Activated T-cell treated with anti-CD3 and anti-CD28 coated beads, Interleukin-2, amount 50 U/mL, for 48 hours (primary cell): ENCODE measurements at regions not wholly inside any gene's neighbourhood (a gene's known extent, or its start where the extent isn't known, plus 50 kb on each side); places are given as distances from the start of the nearest gene placed in this dataset.
A peak's percentile ranks its signal among the peaks of the same experiment; 100 is the strongest.

ENCODE experiments used
- DNase-seq, 2 experiments: peaks; one replicate each; pipeline ENCODE4 v3.0.0-alpha.2; 2020

- DNase-seq, result no peak
These were observed 55.0 kb downstream of the SOX4 start for GRCh38 chr6:21648475-21649050.

DNA sequence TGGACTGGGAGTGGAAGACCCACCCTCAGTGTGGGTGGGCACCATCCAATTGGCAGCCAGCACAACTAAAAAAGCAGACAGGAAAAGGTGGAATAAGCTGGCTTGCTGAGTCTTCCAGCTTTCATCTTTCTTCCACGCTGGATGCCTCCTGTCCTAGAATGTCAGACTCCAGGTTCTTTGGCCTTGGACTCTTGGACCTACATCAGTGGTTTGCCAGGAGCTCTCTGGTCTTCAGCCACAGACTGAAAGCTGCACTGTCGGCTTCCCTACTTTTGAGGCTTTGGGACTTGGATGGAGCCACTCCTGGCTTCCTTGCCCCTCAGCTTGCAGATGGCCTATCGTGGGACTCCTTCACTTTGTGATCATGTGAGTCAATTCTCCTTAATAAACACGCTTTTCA is 59.8 kb downstream of the SOX4 start:
- no peak for DNase-seq

GRCh38 chr6:21653905-21654304 is 60.4 kb downstream of the SOX4 start:
- no peak for DNase-seq

- DNase-seq, result no peak
These were observed 60.8 kb downstream of the SOX4 start for GRCh38 chr6:21654361-21654760.

DNA sequence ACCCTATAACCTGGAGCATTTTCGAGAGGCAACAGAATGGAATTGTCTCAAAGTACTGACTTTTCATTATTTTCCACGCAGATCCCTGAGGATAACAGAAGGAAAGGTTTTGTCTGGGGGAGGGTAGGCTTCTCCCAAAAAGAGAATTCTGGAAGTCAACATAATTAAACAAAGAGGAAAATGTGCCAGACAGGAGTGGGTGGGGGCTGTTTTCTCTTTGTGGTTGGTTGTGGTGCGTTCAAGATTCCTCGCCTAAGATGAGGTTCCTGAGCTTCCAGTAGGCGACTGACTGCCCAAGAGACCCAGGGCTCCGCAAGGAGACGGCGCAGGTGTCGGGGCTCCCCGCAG is 70.4 kb downstream of the SOX4 start:
- no peak for DNase-seq

DNA sequence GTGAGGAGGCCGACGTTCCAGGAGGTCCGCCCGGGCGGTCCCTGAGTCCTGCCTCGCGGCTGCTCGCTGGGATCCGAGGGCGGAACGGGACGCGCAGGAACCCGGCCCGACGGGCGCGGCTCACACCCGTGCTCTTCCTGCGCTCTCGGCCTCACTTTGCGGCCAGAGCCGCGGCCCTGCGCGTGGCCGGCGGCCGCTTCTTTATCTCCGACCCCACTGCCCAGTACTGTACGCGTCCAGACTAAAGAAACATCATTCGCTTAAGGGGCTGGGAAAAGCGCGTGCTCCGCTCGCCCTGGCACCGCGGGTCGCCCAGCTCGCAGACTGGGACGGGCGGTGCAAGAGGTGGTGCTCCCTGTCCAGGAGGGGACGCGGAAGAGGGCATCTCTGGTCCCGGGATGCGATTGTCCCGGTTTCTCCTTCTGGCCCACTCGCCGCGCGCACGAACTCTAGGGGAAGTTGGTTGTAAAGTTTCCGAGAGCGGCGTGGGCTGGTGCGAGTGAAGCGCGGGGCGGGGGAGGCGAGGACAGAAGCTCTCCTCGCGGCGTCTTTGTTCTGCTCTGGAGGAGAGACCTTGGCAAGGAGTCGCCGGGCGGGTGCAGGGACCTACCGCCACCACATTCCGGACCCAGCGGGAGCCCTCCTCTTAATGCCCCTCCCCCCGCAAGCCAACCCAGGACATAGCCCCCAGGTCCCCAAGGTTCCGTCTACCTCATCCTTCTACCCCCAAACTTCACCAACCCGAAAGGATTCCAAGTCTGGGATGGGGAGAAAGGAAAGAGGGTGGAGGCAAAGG is 71.0 kb downstream of the SOX4 start:
- peak; percentile 25 to 35 for DNase-seq

GRCh38 chr6:21665110-21665391 is 71.5 kb downstream of the SOX4 start:
- DNase-seq, result no peak

- DNase-seq, result no peak
These were observed 72.0 kb downstream of the SOX4 start for GRCh38 chr6:21665392-21666200.

- DNase-seq, result peak; percentile 21 to 25
These were observed 72.7 kb downstream of the SOX4 start for GRCh38 chr6:21666201-21666691.

GRCh38 chr6:21666853-21667681 is 73.5 kb downstream of the SOX4 start:
- peak in 1 of 2 experiments; percentile 19 for DNase-seq

DNA sequence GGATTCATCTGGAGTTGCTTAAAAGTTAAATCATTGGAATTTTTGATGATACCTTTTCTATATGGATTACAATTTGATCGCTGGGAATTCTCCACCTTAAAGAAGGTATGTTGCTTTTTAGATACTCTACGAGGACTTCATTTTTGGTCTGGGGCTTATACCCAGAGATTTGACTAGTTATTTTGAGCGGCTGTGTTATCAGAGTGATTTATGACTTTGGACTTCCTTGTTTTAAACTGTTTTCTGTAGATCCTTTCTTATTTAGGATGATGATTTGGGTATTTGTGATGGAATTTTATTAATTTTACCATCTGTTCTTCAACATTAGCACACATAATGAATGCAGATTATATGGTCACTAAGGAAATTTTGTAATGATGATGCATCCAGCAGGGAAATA is 75.2 kb downstream of the SOX4 start:
- DNase-seq, result no peak

DNA sequence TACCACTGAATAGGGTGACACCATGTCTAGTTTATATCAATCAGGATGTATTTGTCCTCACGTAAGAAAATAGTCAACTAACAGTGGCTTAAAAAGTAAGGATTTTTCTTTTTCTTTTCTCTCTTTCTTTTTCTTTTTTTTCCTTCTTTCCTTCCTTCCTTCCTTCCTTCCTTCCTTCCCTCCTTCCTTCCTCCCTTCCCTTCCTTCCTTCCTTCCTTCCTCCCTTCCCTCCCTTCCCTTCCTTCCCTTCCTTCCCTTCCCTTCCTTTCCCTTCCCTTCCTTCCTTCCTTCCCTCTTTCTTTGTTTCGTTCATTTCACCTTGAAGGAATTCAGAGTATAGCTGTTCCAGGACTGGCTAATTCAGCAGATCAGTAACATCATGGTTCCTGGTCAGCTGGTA is 83.2 kb downstream of the SOX4 start:
- no peak for DNase-seq

DNA sequence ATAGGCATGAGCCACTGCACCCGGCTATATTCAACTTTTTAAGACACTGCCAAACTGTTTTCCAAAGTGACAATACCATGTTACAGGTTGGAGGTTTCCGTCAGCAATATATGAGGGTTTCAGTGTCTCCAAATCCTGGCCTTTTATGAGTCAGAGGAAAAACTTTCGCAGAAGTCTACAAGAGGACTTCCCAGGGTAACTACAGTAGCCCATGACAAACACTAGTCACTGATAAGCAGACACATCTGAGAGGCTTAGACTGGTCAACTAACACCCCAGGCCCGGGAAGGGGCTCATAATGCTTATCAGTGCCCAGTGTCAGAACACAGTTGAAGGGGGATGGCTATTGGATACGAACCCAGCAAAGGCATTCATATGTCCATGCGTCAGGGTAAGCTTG is 85.4 kb downstream of the SOX4 start:
- no peak for DNase-seq

- no peak for DNase-seq
These were observed 86.3 kb downstream of the SOX4 start for GRCh38 chr6:21679761-21680265.

- no peak for DNase-seq
These were observed 87.1 kb downstream of the SOX4 start for GRCh38 chr6:21680611-21681010.

GRCh38 chr6:21690489-21690888 is 96.9 kb downstream of the SOX4 start:
- no peak for DNase-seq

- DNase-seq, result no peak
These were observed 98.3 kb downstream of the SOX4 start for GRCh38 chr6:21691685-21692346.

GRCh38 chr6:21692721-21693120 is 99.2 kb downstream of the SOX4 start:
- DNase-seq, result no peak

DNA sequence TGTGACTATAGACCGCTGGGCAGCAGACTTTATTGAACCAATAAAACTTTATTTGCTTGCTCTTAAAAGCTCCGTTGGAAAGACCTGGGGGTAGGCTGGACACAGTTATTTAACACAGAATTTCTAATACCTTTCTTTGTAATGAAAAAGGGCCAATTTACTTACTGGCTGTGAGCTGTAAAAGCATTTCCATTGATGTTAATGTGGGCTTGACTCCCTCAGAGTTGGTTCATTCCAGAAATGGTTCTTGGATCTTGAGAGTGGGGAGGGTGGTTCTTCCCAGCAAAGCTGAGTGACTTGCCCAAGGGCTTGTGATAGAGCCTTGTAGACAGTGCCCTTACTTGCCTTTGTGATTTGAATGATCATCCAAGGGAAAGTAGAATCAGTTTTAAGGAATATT is 100.6 kb downstream of the SOX4 start:
- DNase-seq, result no peak

DNA sequence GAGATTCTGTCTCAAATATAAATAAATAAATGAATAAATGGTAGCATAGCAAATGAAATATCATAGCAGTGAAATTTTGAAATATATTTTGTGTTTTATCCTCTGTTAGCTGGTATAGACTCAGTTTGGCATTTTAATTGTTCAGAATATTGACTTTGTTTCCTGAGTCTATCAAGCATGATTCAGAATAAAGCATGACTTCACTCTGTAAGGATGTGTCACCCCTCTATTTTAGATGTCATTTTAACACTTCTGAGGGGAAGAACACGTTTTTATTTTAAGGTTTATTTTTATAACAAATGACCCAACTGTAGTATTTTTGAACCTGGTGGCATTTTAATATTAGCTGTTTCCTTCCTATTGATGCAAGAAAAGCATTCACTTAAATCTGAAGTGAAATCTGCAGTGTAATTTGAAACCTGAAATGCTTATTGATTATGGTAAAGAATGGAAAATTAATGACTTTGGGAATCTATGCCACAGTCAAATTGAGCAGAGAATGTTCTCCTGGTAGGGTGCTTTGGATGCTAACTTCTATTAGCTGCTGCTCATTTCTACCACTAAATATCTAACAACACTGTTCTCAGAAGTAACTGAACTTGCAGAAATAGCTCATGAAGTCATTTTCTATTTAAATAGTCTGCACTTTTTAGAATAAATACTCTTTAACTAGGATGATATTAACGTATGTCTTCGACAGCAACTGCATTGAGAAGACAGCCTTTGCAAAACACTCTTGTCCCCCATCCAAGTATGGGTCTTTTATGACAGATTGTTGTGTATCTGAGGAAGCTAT is 114.2 kb downstream of the SOX4 start:
- DNase-seq, result no peak

- no peak for DNase-seq
These were observed 114.7 kb downstream of the SOX4 start for GRCh38 chr6:21708320-21708580.

GRCh38 chr6:21710216-21710615 is 116.7 kb downstream of the SOX4 start:
- DNase-seq, result no peak
